NT2/D1 (cell line): ENCODE measurements at regions not wholly inside any gene's neighbourhood (a gene's known extent, or its start where the extent isn't known, plus 50 kb on each side); places are given as distances from the start of the nearest gene placed in this dataset.

Experiments
- SUZ12 ChIP-seq: IDR thresholded peaks from 2 replicates; pipeline ENCODE4 v1.6.1; 2011; ENCODE audit not compliant: insufficient read length, insufficient read depth; ENCODE audit errors: extremely low read depth
- YY1 ChIP-seq: IDR thresholded peaks from 2 replicates; pipeline ENCODE4 v1.6.1; 2011; ENCODE audit not compliant: insufficient read length, insufficient read depth
- ZNF274 ChIP-seq: IDR thresholded peaks from 2 replicates; pipeline ENCODE4 v1.6.1; 2011; ENCODE audit warnings: mild to moderate bottlenecking, low read depth, low read length

DNA sequence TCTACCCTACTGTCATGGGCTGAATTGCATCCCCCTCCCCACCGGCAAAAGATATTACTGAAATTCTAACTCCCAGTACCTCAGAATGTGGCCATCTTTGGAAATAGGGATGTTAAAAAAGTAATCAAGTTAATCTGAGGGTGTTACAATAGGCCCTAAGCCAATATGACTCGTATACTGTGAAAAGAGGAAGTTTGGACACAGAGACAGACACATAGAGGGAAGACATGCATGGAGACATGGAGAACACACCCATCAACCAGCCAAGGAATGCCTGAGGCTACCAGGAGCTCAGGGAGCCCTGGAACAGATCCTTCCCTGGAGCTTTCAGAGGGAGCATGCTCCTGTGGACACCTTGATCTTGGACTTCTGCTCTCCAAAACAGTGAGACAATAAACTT is 138.2 kb upstream of the ADO start:
- no peak for TF ChIP-seq SUZ12
- TF ChIP-seq ZNF274, result no peak
- no peak for TF ChIP-seq YY1
